GM18951 (cell line): ENCODE measurements at regions not wholly inside any gene's neighbourhood (a gene's known extent, or its start where the extent isn't known, plus 50 kb on each side); places are given as distances from the start of the nearest gene placed in this dataset.
"Not testable (repeated sequence)": the region's sequence is repeated elsewhere in the genome, so short reads cannot be mapped to it uniquely, and the experiment has no call there.

Experiments
- POLR2A ChIP-seq: IDR thresholded peaks from 4 replicates; pipeline ENCODE4 v1.6.1; 2011; ENCODE audit warnings: mild to moderate bottlenecking; ENCODE audit not compliant: insufficient read length, insufficient read depth; ENCODE audit errors: extremely low read depth
- in situ Hi-C: fragments of 300-500 bp; cut with MboI; formaldehyde crosslinking; loops from one replicate; pipeline ENCODE4 v1.12.0; 2022; ENCODE audit warnings: low sequenced_read_pairs, mixed read lengths, inconsistent platforms; ENCODE audit not compliant: unreplicated experiment

DNA sequence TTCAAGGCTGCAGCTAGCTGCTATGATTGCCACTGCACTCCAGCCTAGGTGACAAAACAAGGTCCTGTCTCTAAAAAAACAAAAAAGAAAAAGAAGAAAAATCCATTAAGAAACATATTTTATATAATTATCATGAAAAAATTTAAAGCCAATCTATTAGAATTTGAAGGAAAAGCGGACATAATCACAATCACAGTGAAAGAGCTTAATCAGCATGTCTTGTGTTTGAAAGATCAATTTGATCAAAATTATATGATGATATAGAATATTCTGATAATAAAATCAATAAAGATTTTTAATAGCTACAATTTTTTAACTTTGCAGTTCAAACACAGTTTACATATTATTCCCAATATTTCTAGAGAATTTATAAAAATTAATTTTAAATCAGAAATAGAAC, 210.1 kb downstream of the MEX3B start:
- TF ChIP-seq POLR2A: no peak
- in situ Hi-C loops: no loop called here

DNA sequence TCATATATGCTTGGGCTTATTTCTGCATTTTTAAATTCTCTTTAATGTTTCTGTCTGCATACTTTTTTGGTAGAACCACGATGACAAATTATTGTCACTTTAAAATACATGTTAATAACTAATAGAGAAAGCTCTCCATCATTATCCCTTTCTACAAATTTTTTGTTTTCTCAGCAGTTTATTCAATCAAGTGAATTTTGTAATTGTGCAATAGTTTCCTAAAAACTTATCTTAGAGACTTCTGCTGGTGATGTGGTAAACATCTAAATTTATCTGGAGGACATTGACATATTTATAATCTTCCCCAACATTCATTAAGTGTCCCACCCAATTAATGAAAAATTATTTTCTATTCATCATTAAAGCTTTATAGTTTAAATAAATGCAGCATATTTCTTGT, 215.3 kb downstream of the MEX3B start:
- in situ Hi-C loops: no loop called here
- TF ChIP-seq POLR2A: no peak

DNA sequence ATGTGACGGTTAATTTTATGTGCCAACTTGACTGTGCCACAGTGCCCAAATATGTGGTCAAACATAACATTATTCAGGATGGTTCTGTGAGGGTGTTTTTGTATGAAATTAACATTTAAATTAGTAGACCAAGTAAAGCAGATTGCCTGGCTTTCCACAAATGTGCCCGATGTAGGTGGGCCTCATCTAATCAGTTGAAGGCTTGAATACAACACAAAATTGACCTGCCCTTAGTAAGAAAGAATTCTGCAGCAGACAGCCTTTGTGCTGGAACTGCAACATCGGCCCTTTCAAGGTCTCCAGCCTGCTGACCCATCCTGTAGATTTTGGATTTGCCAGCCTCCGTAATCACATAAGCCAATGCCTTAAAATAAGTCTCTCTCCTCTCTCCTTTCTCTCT, 215.9 kb downstream of the MEX3B start:
- in situ Hi-C loops: no loop called here

DNA sequence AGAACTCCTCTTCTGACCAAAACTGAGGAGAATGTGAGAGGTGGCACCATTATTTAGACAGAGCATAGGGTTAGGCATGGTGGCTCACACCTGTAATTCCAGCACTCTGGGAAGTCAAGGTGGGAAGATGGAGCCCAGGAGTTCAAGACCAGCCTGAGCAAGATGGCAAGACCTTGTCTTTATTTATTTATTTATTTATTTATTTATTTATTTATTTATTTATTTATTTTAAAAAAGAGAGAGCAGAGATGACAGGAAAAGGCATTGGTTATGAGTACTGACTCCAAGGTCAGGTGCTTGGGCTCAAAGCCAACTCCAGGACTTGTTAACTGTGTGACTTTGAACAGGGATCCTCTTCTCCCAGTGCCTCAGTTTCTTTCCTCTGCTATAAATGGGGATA, 217.7 kb downstream of the MEX3B start:
- TF ChIP-seq POLR2A: no peak
- in situ Hi-C loops: no loop called here

More for the DNA sequence above, 215.9 kb downstream of the MEX3B start:
- TF ChIP-seq POLR2A: no peak

DNA sequence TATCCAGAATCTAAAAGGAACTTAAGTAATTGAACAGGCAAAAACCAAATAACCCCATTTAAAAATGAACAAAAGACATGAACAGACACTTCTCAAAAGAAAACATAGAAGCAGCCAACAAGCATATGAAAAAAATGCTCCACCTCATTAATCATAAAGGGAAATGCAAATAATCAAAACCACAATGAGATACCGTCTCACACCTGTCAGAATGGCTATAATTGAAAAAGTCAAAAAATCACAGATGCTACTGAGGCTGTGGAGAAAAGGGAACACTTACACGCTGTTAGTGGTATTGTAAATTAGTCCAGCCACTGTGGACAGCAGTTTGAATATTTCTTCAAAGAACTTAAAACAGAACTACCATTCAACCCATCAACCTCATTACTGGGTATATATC, 220.7 kb downstream of the MEX3B start:
- no peak for TF ChIP-seq POLR2A
- in situ Hi-C loops: no loop called here

DNA sequence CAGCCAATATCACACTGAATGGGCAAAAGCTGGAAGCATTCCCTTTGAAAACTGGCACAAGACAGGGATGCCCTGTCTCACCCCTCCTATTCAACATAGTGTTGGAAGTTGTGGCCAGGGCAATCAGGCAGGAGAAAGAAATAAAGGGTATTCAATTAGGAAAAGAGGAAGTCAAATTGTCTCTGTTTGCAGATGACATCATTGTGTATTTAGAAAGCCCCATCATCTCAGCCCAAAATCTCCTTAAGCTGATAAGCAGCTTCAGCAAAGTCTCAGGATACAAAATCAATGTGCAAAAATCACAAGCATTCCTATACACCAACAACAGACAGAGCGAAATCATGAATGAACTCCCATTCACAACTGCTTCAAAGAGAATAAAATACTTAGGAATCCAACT, 223.2 kb downstream of the MEX3B start:
- in situ Hi-C loops: not testable (repeated sequence)

DNA sequence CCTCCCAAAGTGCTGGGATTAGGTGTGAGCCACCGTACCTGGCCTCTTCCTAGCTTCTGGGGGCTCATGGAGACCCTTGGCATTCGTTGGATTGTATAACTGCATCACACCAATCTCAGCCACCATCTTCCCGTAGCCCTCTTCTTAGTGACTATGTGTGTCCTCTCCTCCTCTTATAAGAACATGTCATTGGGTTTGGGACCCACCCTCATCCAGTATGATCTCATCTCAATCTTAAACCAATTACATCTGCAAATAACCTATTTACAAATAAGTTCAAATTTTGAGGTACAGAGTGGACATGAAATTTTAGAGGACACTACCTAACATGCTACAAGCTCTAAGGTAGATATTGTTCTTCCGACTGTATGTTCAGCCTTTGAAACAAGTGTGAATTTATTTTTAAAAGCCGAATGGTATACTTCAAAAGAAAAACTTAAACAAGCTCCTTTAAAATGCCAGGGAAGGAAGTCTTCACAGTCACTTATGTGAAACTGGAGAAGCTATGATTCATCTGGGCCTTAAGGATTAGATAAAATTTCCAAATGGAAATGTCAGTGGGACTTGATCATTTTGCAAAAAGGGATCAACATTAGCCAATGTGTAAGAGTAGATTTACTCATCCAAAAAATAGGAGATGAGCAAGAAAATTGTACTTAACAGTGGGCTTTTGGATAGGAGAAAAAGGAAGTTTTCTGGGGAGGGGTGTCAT, 225.7 kb downstream of the MEX3B start:
- no peak for TF ChIP-seq POLR2A
- in situ Hi-C loops: no loop called here

DNA sequence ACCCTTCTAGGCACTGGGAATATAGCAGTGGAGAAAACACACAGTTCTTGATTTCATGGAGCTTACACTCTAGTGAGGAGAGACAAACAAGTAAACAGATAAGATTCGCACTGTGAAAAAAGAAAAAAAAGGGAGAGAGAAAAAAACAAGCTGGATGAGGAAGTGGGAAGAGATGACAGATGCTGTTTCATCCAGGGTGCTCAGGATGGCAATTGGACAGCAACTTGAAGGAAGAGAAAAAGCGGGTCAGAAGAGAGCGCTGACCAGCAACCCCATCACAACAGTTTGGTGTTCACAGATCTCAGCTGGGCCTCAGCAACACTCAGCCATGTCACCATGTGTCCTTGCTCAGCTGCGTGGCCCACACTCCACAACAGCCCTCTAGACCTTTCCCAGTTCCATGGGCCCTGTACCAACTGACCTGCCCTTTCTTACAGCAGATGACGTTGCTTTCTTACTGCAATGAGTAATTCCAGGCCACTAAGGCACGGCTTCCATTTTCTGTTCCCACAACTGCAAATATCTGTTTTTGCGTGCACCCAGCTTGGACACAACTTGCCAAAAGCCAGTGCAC, 230.8 kb downstream of the MEX3B start:
- TF ChIP-seq POLR2A: no peak
- in situ Hi-C loops: no loop called here

DNA sequence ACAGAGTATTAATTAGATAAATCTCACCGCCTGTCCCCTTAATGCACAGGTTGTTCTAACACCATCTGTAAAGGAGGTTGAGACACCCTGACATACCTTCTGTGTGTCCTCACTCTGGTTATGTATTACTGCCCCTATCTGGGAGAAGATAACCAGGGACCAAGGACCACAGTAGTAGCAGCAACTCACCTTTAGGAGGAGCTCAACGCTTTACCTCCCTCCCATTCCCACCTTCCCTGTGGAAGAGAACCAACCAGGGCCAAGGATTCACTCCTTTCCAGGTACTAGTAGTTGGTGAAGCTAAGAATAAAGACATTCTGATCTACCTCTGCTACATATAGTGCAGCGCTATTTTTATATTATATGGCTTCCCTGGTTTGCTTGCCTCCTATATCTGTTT, 232.6 kb downstream of the MEX3B start:
- in situ Hi-C loops: no loop called here
- no peak for TF ChIP-seq POLR2A

DNA sequence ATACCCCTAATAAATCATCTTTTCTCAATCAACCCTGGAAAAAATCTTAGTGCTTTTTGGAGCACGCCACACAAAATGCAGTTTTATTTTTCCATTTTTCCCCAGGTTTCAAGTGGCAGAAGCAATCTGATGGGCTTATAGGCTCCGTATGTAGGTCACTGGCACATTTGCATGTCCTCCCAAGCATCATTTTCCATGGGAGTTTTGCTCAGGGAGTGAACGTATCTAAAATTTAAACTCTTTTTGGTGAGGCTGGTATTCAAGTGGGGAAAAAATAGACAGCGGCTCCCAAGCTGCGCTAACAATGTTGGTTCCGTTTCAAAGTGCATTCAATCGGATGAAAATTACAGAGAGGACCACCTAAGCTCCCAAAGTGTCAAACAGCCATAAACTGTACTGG, 233.4 kb downstream of the MEX3B start:
- TF ChIP-seq POLR2A: no peak
- in situ Hi-C loops: no loop called here

DNA sequence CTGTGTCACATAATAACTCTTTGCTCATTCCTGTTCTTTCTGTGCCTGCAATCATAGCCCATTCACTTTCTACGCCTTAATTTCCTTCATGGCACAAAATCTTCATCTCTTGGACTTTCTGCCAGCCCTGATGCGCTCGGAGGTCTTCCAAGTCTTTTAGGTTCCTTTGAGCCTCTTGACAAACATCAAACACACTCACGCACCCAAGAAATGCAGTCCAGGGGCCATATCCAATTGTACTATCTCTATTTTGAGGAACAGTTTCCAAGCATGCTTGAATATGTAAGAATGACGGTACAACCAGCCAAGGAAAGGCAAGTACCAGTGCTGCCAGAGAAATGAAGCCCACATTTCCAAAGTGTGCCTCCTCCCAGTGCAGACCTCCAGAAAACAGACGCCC, 234.1 kb downstream of the MEX3B start:
- TF ChIP-seq POLR2A: no peak
- in situ Hi-C loops: no loop called here

DNA sequence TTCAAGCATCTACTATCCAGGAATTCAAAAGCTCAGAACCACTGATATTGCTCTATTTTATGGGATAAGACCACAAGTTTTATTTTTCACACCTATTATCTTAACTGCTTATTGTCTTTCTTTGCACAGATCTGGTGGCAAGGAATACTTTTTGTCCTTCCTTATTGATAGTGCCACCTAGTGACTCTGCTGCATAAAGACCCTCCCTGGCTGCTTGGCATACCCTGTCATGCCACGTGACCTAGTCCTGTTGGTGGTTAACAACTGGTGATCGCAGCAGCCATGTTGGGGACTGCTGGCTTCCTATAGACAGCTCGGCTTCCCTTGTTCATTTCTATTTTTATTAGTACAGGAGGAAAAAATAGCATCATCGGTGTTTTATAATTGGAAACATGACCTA, 236.3 kb downstream of the MEX3B start:
- in situ Hi-C loops: no loop called here
- TF ChIP-seq POLR2A: no peak

DNA sequence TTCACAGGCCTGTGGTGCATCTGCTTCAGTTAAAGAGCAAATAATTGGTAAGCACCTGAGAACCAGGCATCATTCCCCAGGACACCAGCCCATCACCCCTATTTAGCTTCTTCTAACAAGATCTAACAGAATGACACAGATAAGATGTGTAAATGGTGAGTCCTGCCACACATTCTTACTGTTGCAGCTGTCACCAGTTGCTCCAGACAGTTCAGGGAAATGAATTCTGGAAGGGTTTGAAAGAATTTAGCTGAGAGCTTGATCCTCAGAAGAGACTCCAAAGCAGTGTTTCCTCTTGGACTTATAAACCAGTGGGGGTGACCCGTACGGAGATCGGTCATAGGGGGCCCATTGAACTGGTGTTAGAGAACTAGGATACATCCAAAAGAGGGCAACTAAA, 238.0 kb downstream of the MEX3B start:
- no peak for TF ChIP-seq POLR2A
- in situ Hi-C loops: no loop called here

DNA sequence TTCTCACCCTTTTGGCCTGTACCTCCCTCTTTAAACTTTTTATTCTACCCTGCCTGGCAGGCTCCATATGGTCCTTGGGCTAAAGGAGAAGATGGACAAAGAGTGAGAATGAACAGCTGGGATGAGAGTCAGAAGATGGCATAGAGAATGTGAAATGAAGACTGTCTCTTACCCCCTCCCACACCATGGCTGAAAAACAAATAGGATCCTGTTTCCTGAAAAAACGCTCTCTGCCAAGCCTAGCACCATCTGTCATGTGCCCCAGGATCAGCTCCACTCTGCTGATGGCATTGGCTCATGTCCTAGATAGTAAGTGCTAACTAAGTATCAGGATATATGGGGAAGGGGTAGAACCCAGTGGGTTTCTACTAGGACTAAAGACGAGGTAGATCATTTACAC, 238.6 kb downstream of the MEX3B start:
- no peak for TF ChIP-seq POLR2A
- in situ Hi-C loops: no loop called here

DNA sequence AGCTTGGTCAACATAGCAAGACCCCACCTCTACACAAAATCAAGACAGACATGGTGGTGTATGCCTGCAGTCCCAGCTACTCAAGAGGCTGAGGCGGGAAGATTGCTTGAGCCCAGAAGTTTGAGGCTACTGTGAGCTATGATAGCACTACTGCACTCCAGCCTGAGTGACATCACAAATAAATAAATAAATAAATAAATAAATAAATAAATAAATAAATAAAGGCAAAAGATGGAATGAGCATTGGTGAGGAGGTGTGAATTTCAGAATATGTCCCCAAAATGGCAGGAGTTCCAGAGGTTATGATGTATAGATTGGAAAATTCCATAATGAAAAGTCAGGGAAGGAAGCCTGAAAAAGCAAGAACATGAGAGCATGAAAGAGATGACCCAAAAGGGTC, 249.9 kb downstream of the MEX3B start:
- no peak for TF ChIP-seq POLR2A
- in situ Hi-C loops: no loop called here

DNA sequence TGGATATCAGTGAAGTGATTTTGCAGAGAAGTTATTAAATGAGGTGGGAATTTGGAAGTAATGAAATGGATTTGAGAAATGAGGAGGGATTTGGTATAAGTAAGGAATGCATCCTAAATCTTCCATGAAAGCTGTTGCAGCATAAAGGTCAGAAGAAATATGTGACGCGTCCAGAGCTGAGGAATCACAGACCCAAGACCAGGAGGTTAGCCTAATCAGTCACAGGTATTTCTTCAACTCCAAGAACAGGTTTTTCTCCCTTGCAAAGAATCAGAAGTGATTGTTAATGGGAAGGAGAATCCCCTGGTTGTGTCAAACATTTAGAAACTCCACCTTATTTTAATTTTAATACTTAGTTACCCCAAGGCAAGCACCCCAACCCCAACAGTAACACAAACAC, 253.2 kb downstream of the MEX3B start:
- no peak for TF ChIP-seq POLR2A
- in situ Hi-C loops: no loop called here

DNA sequence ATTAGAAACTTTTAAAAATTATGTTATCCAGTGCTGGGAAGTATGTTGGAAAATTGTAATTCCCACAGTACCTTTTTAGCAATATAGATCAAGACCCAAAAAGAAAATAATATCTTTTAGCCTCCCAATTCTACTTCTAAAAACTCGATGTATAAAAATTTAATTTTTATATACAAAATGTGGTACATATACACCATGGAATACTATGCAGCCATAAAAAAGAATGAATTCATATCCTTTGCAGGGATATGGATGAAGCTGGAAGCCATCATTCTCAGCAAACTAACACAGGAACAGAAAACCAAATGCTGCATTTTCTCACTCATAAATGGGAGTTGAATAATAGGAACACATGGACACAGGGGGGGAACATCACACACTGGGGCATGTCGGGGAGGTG, 254.5 kb downstream of the MEX3B start:
- in situ Hi-C loops: not testable (repeated sequence)
